Panc1 (cell line): ENCODE measurements at regions not wholly inside any gene's neighbourhood (a gene's known extent, or its start where the extent isn't known, plus 50 kb on each side); places are given as distances from the start of the nearest gene placed in this dataset.

Experiments
- POLR2AphosphoS5 ChIP-seq: IDR thresholded peaks from 2 replicates; pipeline ENCODE4 v1.6.1; 2012; ENCODE audit warnings: mild to moderate bottlenecking, low read depth, low read length, moderate library complexity
- REST ChIP-seq, 2 experiments: IDR thresholded peaks; 2 replicates each; pipeline ENCODE4 v1.6.1; 2011 to 2012; ENCODE audit warnings: low read depth in 2 of 2, control low read depth in 1 of 2, low read length in 1 of 2, mild to moderate bottlenecking in 1 of 2, moderate library complexity in 1 of 2; ENCODE audit not compliant: insufficient read depth in 1 of 2
- SIN3A ChIP-seq: IDR thresholded peaks from 2 replicates; pipeline ENCODE4 v1.6.1; 2012; ENCODE audit warnings: low read depth, mild to moderate bottlenecking, low read length, moderate library complexity, borderline replicate concordance; ENCODE audit not compliant: insufficient read depth
- TCF7L2 ChIP-seq: IDR thresholded peaks from 2 replicates; pipeline ENCODE4 v1.6.1; 2011; ENCODE audit warnings: mild to moderate bottlenecking, low read depth, low read length, inconsistent platforms
- TF ChIP-seq, protein P1 (sequence below): fragments of 450-650 bp; IDR thresholded peaks from 2 replicates; pipeline ENCODE4 v1.5.1; 2017; ENCODE audit warnings: mild to moderate bottlenecking

DNA sequence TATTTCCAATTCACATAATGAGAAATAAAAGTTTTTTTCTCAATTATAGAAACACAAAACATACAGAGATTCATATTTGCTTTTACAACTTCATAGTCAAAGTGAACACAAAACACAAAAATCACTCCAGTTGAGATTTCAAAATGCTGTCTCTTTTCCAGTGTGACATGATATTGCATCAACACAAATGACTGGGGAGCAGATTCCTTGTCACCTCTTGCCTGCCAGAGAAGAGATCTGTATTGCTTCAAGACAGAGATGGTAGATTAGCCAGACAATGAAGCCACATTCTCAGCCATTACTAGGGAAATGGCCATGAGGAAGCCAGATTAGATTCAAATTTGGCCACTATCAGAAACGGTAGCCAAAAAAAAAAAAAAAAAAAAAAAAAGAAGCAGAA, 2313.1 kb upstream of the AGA start:
- TF ChIP-seq, protein P1, sequence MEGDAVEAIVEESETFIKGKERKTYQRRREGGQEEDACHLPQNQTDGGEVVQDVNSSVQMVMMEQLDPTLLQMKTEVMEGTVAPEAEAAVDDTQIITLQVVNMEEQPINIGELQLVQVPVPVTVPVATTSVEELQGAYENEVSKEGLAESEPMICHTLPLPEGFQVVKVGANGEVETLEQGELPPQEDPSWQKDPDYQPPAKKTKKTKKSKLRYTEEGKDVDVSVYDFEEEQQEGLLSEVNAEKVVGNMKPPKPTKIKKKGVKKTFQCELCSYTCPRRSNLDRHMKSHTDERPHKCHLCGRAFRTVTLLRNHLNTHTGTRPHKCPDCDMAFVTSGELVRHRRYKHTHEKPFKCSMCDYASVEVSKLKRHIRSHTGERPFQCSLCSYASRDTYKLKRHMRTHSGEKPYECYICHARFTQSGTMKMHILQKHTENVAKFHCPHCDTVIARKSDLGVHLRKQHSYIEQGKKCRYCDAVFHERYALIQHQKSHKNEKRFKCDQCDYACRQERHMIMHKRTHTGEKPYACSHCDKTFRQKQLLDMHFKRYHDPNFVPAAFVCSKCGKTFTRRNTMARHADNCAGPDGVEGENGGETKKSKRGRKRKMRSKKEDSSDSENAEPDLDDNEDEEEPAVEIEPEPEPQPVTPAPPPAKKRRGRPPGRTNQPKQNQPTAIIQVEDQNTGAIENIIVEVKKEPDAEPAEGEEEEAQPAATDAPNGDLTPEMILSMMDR, result no peak
- TF ChIP-seq POLR2AphosphoS5 (no peak), SIN3A (no peak), TCF7L2 (no peak), REST (IDR thresholded peaks at IDR 0.05; ENCODE audit: insufficient read depth in 1 of 2, low read depth in 2 of 2, low read length in 1 of 2) (no peak)
